ENCODE measurements at regions not wholly inside any gene's neighbourhood (a gene's known extent, or its start where the extent isn't known, plus 50 kb on each side); places are given as distances from the start of the nearest gene placed in this dataset.

GRCh38 chr10:121648493-121648892 lies 50.2 kb upstream of the FGFR2 start:
- TF ChIP-seq CTCF (IDR thresholded peaks at IDR 0.05) = no peak
- no peak for TF ChIP-seq POLR2A (IDR thresholded peaks at IDR 0.05)

Data from lower leg skin (tissue), 3 donors.